ENCODE measurements at regions not wholly inside any gene's neighbourhood (a gene's known extent, or its start where the extent isn't known, plus 50 kb on each side); places are given as distances from the start of the nearest gene placed in this dataset.

DNA sequence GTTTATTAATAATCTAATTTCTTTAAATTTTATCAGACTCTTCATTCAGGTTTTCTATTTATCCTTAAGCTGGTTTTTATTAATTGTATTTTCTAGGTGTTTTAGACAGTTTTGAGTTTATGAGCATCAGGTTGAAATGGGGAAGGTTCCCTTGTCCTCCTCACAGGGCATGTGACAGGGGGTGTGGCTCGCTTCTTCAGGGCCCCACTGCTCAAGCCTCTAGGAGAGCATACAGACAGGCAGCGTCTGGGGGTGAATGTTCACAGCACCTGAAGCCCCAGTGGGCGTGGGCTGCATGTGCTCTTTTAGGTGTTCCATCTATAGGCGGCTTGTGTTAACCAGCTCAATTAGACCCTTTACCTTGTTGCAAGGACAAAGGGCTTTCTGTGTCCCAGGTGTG is 78.2 kb upstream of the RUFY1 start:
- no peak overlapping the region for H3K9ac ChIP-seq (ENCODE audit: low read depth, low read length, poor library complexity, severe bottlenecking)
- H3K4me3 ChIP-seq (ENCODE audit: low read length, poor library complexity, severe bottlenecking) = no peak overlapping the region
- H3K36me3 ChIP-seq (ENCODE audit: insufficient read depth, low read length) = no peaks in the 10 kb centered on the region
- TF ChIP-seq, protein P1, sequence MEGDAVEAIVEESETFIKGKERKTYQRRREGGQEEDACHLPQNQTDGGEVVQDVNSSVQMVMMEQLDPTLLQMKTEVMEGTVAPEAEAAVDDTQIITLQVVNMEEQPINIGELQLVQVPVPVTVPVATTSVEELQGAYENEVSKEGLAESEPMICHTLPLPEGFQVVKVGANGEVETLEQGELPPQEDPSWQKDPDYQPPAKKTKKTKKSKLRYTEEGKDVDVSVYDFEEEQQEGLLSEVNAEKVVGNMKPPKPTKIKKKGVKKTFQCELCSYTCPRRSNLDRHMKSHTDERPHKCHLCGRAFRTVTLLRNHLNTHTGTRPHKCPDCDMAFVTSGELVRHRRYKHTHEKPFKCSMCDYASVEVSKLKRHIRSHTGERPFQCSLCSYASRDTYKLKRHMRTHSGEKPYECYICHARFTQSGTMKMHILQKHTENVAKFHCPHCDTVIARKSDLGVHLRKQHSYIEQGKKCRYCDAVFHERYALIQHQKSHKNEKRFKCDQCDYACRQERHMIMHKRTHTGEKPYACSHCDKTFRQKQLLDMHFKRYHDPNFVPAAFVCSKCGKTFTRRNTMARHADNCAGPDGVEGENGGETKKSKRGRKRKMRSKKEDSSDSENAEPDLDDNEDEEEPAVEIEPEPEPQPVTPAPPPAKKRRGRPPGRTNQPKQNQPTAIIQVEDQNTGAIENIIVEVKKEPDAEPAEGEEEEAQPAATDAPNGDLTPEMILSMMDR (conservative IDR thresholded peaks at IDR 0.05; ENCODE audit: low read length) = no peak
- no peak for TF ChIP-seq EZH2phosphoT487 (IDR thresholded peaks at IDR 0.05; ENCODE audit: borderline replicate concordance)
- H3K9me2 ChIP-seq (replicated peaks; ENCODE audit: low read depth, low read length) = no peaks in the 10 kb centered on the region
- H3K4me2 ChIP-seq (ENCODE audit: low read depth, low read length, poor library complexity, severe bottlenecking) = no peak overlapping the region
- H2AFZ ChIP-seq (ENCODE audit: low read length) = no peak overlapping the region
- H3K27me3 ChIP-seq (ENCODE audit: insufficient read depth, low read length, poor library complexity, severe bottlenecking) = no peaks in the 10 kb centered on the region
- H3F3A ChIP-seq (ENCODE audit: low read depth) = no peaks in the 10 kb centered on the region
- H3K79me2 ChIP-seq (ENCODE audit: insufficient read depth, low read length) = no peaks in the 10 kb centered on the region
- no peaks in the 10 kb centered on the region for H3K4me1 ChIP-seq (ENCODE audit: insufficient read depth, low read length, poor library complexity, severe bottlenecking)
- no peaks in the 10 kb centered on the region for H4K20me1 ChIP-seq (ENCODE audit: insufficient read depth, low read length, poor library complexity, severe bottlenecking)
- H3K9me3 ChIP-seq (ENCODE audit: insufficient read depth, low read depth, low read length) = no peaks in the 10 kb centered on the region

DNA sequence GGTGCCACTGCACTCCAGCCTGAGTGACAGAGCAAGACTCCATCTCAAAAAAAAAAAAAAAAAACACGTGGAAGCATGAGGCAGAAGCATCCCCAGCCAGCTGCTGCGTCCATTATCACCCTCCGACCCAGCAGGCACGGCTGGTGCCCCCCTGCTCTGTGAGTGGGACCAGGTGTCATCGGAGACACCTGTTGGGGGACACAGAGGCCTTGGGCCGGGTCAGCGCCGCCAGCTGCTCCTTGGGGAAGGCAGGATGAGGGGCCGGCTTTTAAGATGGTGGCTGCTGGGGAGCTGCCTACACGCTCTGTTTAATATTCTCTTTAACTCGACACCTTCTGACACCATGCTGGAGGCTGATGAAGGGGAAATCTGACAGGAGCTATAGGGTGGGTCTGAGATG is 80.2 kb upstream of the RUFY1 start:
- Histone ChIP-seq H3K9me3 (ENCODE audit: insufficient read depth, low read depth, low read length) (no peaks in the 10 kb centered on the region), H4K20me1 (ENCODE audit: insufficient read depth, low read length, poor library complexity, severe bottlenecking) (no peaks in the 10 kb centered on the region), H3K79me2 (ENCODE audit: insufficient read depth, low read length) (no peaks in the 10 kb centered on the region), H3K9me2 (replicated peaks; ENCODE audit: low read depth, low read length) (no peaks in the 10 kb centered on the region), H3K4me2 (ENCODE audit: low read depth, low read length, poor library complexity, severe bottlenecking) (no peak overlapping the region), H3K9ac (ENCODE audit: low read depth, low read length, poor library complexity, severe bottlenecking) (no peak overlapping the region), H3K4me3 (ENCODE audit: low read length, poor library complexity, severe bottlenecking) (no peak overlapping the region), H3F3A (ENCODE audit: low read depth) (no peaks in the 10 kb centered on the region), H3K4me1 (ENCODE audit: insufficient read depth, low read length, poor library complexity, severe bottlenecking) (no peaks in the 10 kb centered on the region), H3K27me3 (ENCODE audit: insufficient read depth, low read length, poor library complexity, severe bottlenecking) (no peaks in the 10 kb centered on the region), H2AFZ (ENCODE audit: low read length) (no peak overlapping the region), H3K36me3 (ENCODE audit: insufficient read depth, low read length) (no peaks in the 10 kb centered on the region)
- TF ChIP-seq, protein P1 (conservative IDR thresholded peaks at IDR 0.05; ENCODE audit: low read length) = no peak
- no peak for TF ChIP-seq EZH2phosphoT487 (IDR thresholded peaks at IDR 0.05; ENCODE audit: borderline replicate concordance)

DNA sequence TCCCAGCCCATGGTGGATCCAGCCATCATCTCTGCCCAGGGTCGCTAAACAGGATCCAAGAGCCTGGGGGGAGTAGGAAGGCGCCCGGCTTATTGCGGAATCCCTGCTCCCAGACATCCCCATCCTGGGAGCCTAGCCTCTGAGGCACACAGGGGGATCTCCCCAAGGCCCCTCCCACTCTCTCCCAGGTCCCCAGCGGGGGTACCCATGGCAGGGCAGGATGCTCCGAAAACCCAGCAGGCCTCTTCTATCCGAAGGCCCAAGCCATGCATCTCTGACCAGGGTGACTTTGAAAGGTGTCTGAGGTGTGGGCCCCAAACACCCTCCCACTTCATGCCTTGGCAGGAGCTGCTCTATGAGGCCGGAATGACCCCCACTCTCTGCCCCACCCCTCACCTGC is 81.7 kb upstream of the RUFY1 start:
- no peak for TF ChIP-seq EZH2phosphoT487 (IDR thresholded peaks at IDR 0.05; ENCODE audit: borderline replicate concordance)
- TF ChIP-seq, protein P1 (conservative IDR thresholded peaks at IDR 0.05; ENCODE audit: low read length) = no peak
- H2AFZ ChIP-seq (ENCODE audit: low read length) = no peak overlapping the region
- no peaks in the 10 kb centered on the region for H3K27me3 ChIP-seq (ENCODE audit: insufficient read depth, low read length, poor library complexity, severe bottlenecking)
- H3K9me2 ChIP-seq (replicated peaks; ENCODE audit: low read depth, low read length) = no peaks in the 10 kb centered on the region
- H3K4me1 ChIP-seq (ENCODE audit: insufficient read depth, low read length, poor library complexity, severe bottlenecking) = no peaks in the 10 kb centered on the region
- no peak overlapping the region for H3K9ac ChIP-seq (ENCODE audit: low read depth, low read length, poor library complexity, severe bottlenecking)
- H4K20me1 ChIP-seq (ENCODE audit: insufficient read depth, low read length, poor library complexity, severe bottlenecking) = no peaks in the 10 kb centered on the region
- H3K79me2 ChIP-seq (ENCODE audit: insufficient read depth, low read length) = no peaks in the 10 kb centered on the region
- no peak overlapping the region for H3K4me2 ChIP-seq (ENCODE audit: low read depth, low read length, poor library complexity, severe bottlenecking)
- H3K36me3 ChIP-seq (ENCODE audit: insufficient read depth, low read length) = no peaks in the 10 kb centered on the region
- no peak overlapping the region for H3K4me3 ChIP-seq (ENCODE audit: low read length, poor library complexity, severe bottlenecking)
- H3F3A ChIP-seq (ENCODE audit: low read depth) = no peaks in the 10 kb centered on the region
- H3K9me3 ChIP-seq (ENCODE audit: insufficient read depth, low read depth, low read length) = no peaks in the 10 kb centered on the region
